HCT116 (cell line): ENCODE measurements at regions not wholly inside any gene's neighbourhood (a gene's known extent, or its start where the extent isn't known, plus 50 kb on each side); places are given as distances from the start of the nearest gene placed in this dataset.

Experiments
- ATAC-seq: fragments of 200-7000 bp; cut with Tn5 transposase; 2 replicates; pipeline ENCODE4 v1.9.1; 2020; ENCODE audit warnings: mild to moderate bottlenecking, moderate library complexity
- BruUV-seq: library from RNA; stranded (reverse); fragments of 400-500 nt; replicated peaks from 2 replicates; lab custom pipeline; 2021; lab: Mats Ljungman, UMichigan
- CTCF ChIA-PET: fragments of 300-600 bp; sonication (Branson Sonifier 250); formaldehyde crosslinking; loops from one replicate; lab custom pipeline; 2021; ENCODE audit warnings: antibody characterized with exemption; lab: Charles Lee
- POLR2A ChIA-PET: fragments of 300-600, 350-600 bp; sonication (Branson Sonifier 250); formaldehyde crosslinking; loops from one replicate; lab custom pipeline; 2021; ENCODE audit warnings: antibody characterized with exemption; lab: Charles Lee
- RAD21 ChIA-PET, 2 experiments: fragments of 300-600 bp; sonication (Branson Sonifier 250); formaldehyde crosslinking; loops; one replicate each; lab custom pipeline; 2023; ENCODE audit warnings: low total read pairs in 2 of 2; ENCODE audit not compliant: uncharacterized antibody in 2 of 2, unreplicated experiment in 2 of 2, low non-redundant PET in 1 of 2; lab: Charles Lee
- DNase-seq: peaks from one replicate; pipeline ENCODE4 v3.0.0-alpha.2; 2010; ENCODE audit warnings: low read depth, low spot score
- H2AFZ ChIP-seq: fragments of 200-600 bp; shearing (Covaris generic), sonication (generic); 2 replicates; pipeline ENCODE4 v1.6.1; 2017; ENCODE audit warnings: low read depth, mixed run types, mixed read lengths, antibody characterized with exemption, low read length; ENCODE audit not compliant: poor library complexity, severe bottlenecking
- H3K27ac ChIP-seq: 2 replicates; pipeline ENCODE4 v1.5.1; 2012; ENCODE audit warnings: low read depth, low read length
- H3K27me3 ChIP-seq: fragments of 200-600 bp; sonication (generic); 2 replicates; pipeline ENCODE4 v1.6.1; 2016; ENCODE audit warnings: mixed run types, low read length, mixed read lengths; ENCODE audit not compliant: insufficient read depth
- H3K36me3 ChIP-seq, 2 experiments: fragments of 200-500 bp in 1 of 2; fragments of 200-600 bp in 1 of 2; sonication (Bioruptor generic) in 1 of 2; sonication (generic) in 1 of 2; 2 replicates each; pipeline versions ENCODE4 v1.5.1 to v1.6.1; 2014 to 2016; ENCODE audit warnings: low read length in 2 of 2, inconsistent platforms in 1 of 2, mixed read lengths in 1 of 2, mixed run types in 1 of 2; ENCODE audit not compliant: insufficient read depth in 2 of 2, control insufficient read depth in 1 of 2
- H3K4me1 ChIP-seq, 2 experiments: fragments of 200-600 bp in 1 of 2; sonication (generic) in 1 of 2; 2 replicates each; pipeline versions ENCODE4 v1.5.1 to v1.6.1; 2012 to 2017; ENCODE audit warnings: low read length in 2 of 2, inconsistent platforms in 1 of 2, mild to moderate bottlenecking in 1 of 2, mixed read lengths in 1 of 2, mixed run types in 1 of 2, moderate library complexity in 1 of 2; ENCODE audit not compliant: insufficient read depth in 2 of 2, control insufficient read depth in 1 of 2
- H3K4me2 ChIP-seq: fragments of 200-600 bp; sonication (generic); 2 replicates; pipeline ENCODE4 v1.6.1; 2017; ENCODE audit warnings: mixed run types, low read length, mixed read lengths
- H3K4me3 ChIP-seq, 2 experiments: fragments of 200-600 bp in 1 of 2; sonication (generic) in 1 of 2; replicated peaks in 1 of 2; 2 replicates each; pipeline ENCODE4 v1.5.1; 2011 to 2016; ENCODE audit warnings: low read length in 2 of 2, control low read depth in 1 of 2, low read depth in 1 of 2, mild to moderate bottlenecking in 1 of 2, mixed read lengths in 1 of 2, mixed run types in 1 of 2
- H3K79me2 ChIP-seq: fragments of 200-600 bp; sonication (generic); 2 replicates; pipeline ENCODE4 v1.6.1; 2017; ENCODE audit warnings: mild to moderate bottlenecking, mixed run types, low read length, moderate library complexity, mixed read lengths; ENCODE audit not compliant: insufficient read depth
- H3K9ac ChIP-seq: fragments of 200-600 bp; sonication (generic); 2 replicates; pipeline ENCODE4 v1.6.1; 2016; ENCODE audit warnings: low read length, mixed read lengths
- H3K9me2 ChIP-seq: fragments of 200-600 bp; sonication (generic), shearing (Covaris generic); 2 replicates; pipeline ENCODE4 v1.6.1; 2017; ENCODE audit warnings: mixed run types, mild to moderate bottlenecking, moderate library complexity; ENCODE audit not compliant: insufficient read depth
- H3K9me3 ChIP-seq, 2 experiments: fragments of 200-500 bp in 1 of 2; fragments of 200-600 bp in 1 of 2; sonication (Bioruptor generic) in 1 of 2; sonication (generic) in 1 of 2; 2 replicates each; pipeline ENCODE4 v1.6.1; 2014 to 2017; ENCODE audit warnings: low read length in 2 of 2, mixed read lengths in 2 of 2, inconsistent platforms in 1 of 2, low read depth in 1 of 2, mild to moderate bottlenecking in 1 of 2, mixed run types in 1 of 2, moderate library complexity in 1 of 2; ENCODE audit not compliant: control insufficient read depth in 1 of 2, insufficient read depth in 1 of 2
- H4K20me1 ChIP-seq: fragments of 200-600 bp; sonication (generic), shearing (Covaris generic); 2 replicates; pipeline ENCODE4 v1.6.1; 2017; ENCODE audit warnings: mixed run types, mild to moderate bottlenecking, moderate library complexity; ENCODE audit not compliant: insufficient read depth
- CEBPB ChIP-seq: IDR thresholded peaks from 2 replicates; pipeline ENCODE4 v1.6.1; 2012; ENCODE audit warnings: low read depth
- EZH2 ChIP-seq: fragments of 200-600 bp; sonication (generic); IDR thresholded peaks from 2 replicates; pipeline ENCODE4 v1.6.1; 2017; ENCODE audit warnings: antibody characterized with exemption, mixed run types
- FOSL1 ChIP-seq: IDR thresholded peaks from 2 replicates; pipeline ENCODE4 v1.6.1; 2012; ENCODE audit warnings: low read depth
- JUND ChIP-seq: IDR thresholded peaks from 2 replicates; pipeline ENCODE4 v1.6.1; 2012
- POLR2A ChIP-seq: IDR thresholded peaks from 2 replicates; pipeline ENCODE4 v1.7.0; 2011; ENCODE audit warnings: borderline replicate concordance; ENCODE audit not compliant: insufficient read depth, insufficient read length; ENCODE audit errors: extremely low read depth
- RAD21 ChIP-seq: IDR thresholded peaks from 2 replicates; pipeline ENCODE4 v1.6.1; 2012; ENCODE audit warnings: low read depth, mild to moderate bottlenecking
- SRF ChIP-seq: IDR thresholded peaks from 2 replicates; pipeline ENCODE4 v1.6.1; 2012; ENCODE audit warnings: low read depth
- intact Hi-C: fragments of 100-400 bp; cut with micrococcal nuclease; formaldehyde crosslinking; loops from 2 replicates; pipeline ENCODE4 v1.10.0; 2022
- TF ChIP-seq, protein P1 (sequence below): IDR thresholded peaks from 2 replicates; pipeline ENCODE4 v1.6.1; 2011; ENCODE audit warnings: mild to moderate bottlenecking, low read length, moderate library complexity; ENCODE audit not compliant: insufficient replicate concordance; ENCODE audit errors: extremely low read depth
- TF ChIP-seq, protein P2 (sequence below): IDR thresholded peaks from 2 replicates; pipeline ENCODE4 v1.6.1; 2012; ENCODE audit warnings: low read depth

DNA sequence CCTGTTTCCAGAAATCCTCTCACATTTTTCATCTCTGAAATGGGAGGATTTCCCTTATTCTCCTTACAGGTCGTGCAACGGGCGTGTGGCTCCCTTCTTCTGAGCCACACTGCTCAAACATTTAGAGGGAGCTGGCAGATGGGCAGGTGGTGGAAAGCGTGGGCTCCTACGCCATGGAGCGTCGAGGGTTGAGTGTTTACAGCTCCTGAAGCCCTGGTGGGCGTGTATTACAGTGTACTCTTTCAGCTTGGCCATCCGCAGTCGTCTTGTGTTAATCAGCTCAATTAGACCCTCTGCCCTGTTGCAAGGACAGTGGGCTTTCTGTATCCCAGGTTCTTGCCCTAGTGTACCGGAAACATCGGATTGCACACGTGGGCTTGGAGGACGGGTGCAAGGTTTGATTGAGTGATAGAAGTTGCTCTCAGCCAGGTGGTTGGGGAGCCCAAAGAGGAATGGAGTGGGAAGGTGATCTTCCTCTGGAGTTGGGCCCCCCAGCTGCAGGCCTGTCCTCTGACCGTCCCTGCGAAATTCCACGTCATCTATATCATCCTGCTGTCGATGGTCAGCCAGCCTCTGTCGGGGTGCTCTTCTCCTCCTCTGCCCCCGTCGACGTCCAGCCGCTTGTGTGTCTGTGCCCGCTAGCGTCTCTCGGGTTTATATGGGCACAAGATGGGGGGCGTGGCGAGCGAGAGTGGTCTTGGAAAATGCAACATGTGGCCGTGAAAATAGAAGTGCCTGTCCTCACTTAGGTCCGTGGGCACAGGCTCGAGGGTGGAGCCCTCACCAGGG lies 120.3 kb upstream of the DSEL start:
- CTCF ChIA-PET, result no interaction called here

DNA sequence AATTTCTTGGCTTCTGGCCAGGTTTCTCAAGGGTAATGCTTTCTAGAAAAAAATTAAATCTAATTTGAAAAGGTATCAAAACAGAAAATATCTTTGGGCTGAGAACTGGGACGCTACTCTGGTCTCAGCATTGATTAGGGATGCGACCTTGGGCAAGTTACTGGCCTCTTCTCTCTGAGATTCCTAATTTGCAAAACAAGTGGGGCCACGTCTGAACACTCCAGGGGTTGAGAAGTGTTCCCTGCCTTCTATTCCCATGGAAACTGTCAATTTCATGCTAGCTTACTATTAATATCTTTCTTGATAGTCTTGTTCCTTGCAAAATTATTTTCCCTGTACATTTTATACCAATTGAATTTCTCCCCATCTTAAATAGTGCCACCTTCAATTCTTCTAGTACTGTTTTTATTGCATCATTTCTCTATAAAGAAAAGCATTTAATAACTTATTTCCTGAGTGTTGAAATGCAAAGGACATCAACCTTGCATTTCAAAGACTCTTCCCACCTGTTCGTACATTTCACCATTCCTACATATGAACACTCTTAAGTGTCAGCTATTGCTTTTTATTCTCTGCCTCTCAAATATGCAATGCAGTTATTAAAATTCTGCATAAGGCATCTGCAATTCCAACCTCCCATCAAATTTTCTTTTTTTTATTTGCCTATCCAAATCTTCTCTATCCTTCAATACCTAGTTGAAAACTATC lies 118.3 kb upstream of the DSEL start:
- Histone ChIP-seq H2AFZ (no peak overlapping the region), H3K9ac (no peak overlapping the region), H4K20me1 (no peaks in the 10 kb centered on the region), H3K9me3 (peaks cover 2 to 33% of the 10 kb centered on the region in 2 experiments; a peak in 2 of 4 replicates), H3K79me2 (no peaks in the 10 kb centered on the region), H3K27me3 (no peaks in the 10 kb centered on the region), H3K27ac (no peak overlapping the region), H3K4me2 (no peak overlapping the region), H3K4me1 (no peaks in the 10 kb centered on the region), H3K36me3 (no peaks in the 10 kb centered on the region), H3K9me2 (no peaks in the 10 kb centered on the region), H3K4me3 (no peak overlapping the region)
- DNase-seq (no peak), ATAC-seq (no peak)
- RAD21 ChIA-PET, result no interaction called here
- CTCF ChIA-PET, result no interaction called here
- no peak for TF ChIP-seq EZH2
- no peak for TF ChIP-seq RAD21
- no peak for TF ChIP-seq CEBPB
- no peak for TF ChIP-seq JUND
- no peak for TF ChIP-seq POLR2A
- TF ChIP-seq, protein P1, sequence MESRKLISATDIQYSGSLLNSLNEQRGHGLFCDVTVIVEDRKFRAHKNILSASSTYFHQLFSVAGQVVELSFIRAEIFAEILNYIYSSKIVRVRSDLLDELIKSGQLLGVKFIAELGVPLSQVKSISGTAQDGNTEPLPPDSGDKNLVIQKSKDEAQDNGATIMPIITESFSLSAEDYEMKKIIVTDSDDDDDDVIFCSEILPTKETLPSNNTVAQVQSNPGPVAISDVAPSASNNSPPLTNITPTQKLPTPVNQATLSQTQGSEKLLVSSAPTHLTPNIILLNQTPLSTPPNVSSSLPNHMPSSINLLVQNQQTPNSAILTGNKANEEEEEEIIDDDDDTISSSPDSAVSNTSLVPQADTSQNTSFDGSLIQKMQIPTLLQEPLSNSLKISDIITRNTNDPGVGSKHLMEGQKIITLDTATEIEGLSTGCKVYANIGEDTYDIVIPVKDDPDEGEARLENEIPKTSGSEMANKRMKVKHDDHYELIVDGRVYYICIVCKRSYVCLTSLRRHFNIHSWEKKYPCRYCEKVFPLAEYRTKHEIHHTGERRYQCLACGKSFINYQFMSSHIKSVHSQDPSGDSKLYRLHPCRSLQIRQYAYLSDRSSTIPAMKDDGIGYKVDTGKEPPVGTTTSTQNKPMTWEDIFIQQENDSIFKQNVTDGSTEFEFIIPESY, result no peak
- TF ChIP-seq, protein P2, sequence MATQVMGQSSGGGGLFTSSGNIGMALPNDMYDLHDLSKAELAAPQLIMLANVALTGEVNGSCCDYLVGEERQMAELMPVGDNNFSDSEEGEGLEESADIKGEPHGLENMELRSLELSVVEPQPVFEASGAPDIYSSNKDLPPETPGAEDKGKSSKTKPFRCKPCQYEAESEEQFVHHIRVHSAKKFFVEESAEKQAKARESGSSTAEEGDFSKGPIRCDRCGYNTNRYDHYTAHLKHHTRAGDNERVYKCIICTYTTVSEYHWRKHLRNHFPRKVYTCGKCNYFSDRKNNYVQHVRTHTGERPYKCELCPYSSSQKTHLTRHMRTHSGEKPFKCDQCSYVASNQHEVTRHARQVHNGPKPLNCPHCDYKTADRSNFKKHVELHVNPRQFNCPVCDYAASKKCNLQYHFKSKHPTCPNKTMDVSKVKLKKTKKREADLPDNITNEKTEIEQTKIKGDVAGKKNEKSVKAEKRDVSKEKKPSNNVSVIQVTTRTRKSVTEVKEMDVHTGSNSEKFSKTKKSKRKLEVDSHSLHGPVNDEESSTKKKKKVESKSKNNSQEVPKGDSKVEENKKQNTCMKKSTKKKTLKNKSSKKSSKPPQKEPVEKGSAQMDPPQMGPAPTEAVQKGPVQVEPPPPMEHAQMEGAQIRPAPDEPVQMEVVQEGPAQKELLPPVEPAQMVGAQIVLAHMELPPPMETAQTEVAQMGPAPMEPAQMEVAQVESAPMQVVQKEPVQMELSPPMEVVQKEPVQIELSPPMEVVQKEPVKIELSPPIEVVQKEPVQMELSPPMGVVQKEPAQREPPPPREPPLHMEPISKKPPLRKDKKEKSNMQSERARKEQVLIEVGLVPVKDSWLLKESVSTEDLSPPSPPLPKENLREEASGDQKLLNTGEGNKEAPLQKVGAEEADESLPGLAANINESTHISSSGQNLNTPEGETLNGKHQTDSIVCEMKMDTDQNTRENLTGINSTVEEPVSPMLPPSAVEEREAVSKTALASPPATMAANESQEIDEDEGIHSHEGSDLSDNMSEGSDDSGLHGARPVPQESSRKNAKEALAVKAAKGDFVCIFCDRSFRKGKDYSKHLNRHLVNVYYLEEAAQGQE, result no peak
- no peak for TF ChIP-seq FOSL1
- intact Hi-C loops, result no loop called here
- no TSS peak for BruUV-seq
- POLR2A ChIA-PET, result no interaction called here

More for the DNA sequence above, 120.3 kb upstream of the DSEL start:
- H4K20me1 ChIP-seq, result no peaks in the 10 kb centered on the region
- H3K79me2 ChIP-seq, result no peaks in the 10 kb centered on the region
- DNase-seq, result no peak
- H3K9me3 ChIP-seq, result peaks cover 0 to 42% of the 10 kb centered on the region in 2 experiments; a peak in 2 of 4 replicates
- no peaks in the 10 kb centered on the region for H3K36me3 ChIP-seq
- TF ChIP-seq SRF, result no peak
- ChIA-PET RAD21 (no interaction called here), POLR2A (no interaction called here)
- intact Hi-C loops, result no loop called here
- no peak for ATAC-seq
- no peaks in the 10 kb centered on the region for H3K9me2 ChIP-seq
- no peak overlapping the region for H3K9ac ChIP-seq
- no TSS peak for BruUV-seq
- H3K4me2 ChIP-seq, result no peak overlapping the region
- H3K4me1 ChIP-seq, result no peaks in the 10 kb centered on the region
- no peak overlapping the region for H3K27ac ChIP-seq
- H2AFZ ChIP-seq, result no peak overlapping the region
- H3K4me3 ChIP-seq, result no peak overlapping the region
- H3K27me3 ChIP-seq, result no peaks in the 10 kb centered on the region
